NOMO-1 treated with DMSO at 0.1 percent for 48 hours (cell line): ENCODE measurements at regions not wholly inside any gene's neighbourhood (a gene's known extent, or its start where the extent isn't known, plus 50 kb on each side); places are given as distances from the start of the nearest gene placed in this dataset.
A peak's percentile ranks its signal among the peaks of the same experiment; 100 is the strongest.
"Not testable (repeated sequence)": the region's sequence is repeated elsewhere in the genome, so short reads cannot be mapped to it uniquely, and the experiment has no call there.

ENCODE experiments used
- DNase-seq: peaks from one replicate; lab custom pipeline; 2025; ENCODE audit not compliant: unreplicated experiment; lab: John Stamatoyannopoulos, UW

DNA sequence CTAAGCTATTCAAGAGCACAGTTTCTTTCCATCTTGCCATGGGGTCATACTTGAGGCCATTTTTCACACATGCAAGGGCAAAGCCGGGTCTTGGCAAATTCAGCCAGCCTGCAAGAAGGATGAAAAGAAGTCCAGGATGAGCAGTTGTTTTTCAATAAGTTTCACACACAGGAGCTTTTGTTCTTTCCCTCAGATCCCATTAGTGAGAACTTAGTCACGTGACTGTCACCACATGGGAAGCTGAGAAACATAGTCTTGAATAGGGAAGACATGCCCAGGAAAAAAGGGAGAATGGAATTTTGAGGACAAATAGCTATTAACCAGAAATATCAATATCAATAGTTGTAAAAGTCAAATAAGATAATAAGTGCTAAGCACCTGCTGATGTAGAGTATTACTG lies 137.7 kb downstream of the AHR start:
- DNase-seq: no peak

DNA sequence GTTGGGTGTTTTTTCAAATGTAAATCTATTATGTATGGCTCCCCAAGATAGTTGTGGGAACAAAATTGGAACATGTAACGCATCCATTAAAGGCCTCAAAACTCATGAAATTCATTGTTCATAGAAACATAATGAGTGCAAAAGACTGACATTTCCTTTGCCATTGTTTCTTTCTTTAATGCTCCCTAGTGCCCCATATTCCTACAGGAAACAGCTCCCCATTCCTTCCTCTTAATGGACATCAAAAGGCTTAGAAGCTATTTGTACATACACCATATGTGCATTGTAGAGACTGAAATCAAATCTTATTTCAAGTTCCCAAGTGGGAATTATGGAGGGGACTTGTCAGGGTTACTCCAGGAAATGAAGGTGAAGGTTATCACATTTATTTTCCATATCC lies 139.1 kb downstream of the AHR start:
- DNase-seq: no peak

DNA sequence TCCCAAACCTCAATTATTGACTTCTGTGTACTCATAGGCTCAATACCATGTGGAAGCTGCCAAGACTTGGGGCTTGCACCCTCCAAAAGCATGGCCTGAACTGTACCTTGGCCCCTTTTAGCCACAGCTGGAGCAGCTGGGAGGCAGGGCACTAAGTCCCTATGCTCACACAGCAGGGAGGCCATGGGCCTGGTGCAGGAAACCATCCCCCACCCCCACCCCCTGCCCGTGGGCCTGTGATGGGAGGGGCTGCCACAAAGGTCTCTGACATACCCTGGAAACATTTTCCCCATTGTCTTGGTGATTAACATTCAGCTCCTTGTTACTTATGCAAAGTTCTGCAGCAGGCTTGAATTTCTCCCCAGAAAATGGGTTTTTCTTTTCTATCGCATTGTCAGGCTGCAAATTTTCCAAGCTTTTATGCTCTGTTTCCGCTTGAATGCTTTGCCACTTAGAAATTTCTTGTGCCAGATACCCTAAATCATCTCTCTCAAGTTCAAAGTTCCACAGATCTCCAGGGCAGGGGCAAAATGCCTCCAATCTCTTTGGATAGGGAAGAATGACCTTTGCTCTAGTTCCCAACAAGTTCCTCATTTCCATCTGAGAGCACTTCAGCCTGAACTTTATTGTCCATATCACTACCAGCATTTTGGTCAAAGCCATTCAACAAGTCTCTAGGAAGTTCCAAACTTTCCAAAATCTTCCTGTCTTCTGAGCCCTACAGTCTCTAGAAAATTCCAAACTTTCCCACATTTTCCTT lies 141.8 kb downstream of the AHR start:
- not testable (repeated sequence) for DNase-seq

DNA sequence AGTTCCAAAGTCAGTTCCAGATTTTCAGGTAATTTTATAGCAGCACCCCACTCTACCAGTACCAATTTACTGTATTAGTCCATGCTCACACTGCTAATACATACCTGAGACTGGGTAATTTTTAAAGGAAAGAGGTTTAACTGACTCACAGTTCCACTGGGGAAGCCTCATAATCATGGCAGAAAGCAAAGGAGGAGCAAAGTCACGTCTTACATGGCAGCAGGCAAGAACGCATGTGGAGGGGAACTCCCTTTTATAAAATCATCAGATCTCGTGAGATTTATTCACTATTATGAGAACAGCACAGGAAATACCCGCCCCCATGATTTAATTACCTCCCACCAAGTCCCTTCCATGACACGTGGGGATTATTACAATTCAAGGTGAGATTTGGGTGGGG lies 142.4 kb downstream of the AHR start:
- no peak for DNase-seq

DNA sequence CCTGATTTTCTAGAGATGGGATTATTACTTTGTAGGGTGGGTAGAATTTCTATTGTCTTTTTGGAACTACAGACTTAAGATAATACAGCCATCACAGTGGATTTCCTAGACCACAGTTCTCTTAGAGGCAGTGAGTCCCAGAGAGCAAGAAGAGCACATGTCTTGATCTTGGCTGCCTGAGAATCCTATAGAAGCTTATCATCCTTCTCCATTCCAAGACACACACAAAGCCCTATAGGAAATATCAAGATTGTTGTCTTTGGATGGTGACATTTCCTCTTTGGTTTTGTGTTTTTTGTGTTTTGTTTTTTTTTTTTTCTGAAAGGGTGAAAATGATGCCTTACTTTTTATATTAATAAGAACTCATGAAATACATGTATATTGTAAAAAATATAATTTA lies 143.1 kb downstream of the AHR start:
- no peak for DNase-seq

DNA sequence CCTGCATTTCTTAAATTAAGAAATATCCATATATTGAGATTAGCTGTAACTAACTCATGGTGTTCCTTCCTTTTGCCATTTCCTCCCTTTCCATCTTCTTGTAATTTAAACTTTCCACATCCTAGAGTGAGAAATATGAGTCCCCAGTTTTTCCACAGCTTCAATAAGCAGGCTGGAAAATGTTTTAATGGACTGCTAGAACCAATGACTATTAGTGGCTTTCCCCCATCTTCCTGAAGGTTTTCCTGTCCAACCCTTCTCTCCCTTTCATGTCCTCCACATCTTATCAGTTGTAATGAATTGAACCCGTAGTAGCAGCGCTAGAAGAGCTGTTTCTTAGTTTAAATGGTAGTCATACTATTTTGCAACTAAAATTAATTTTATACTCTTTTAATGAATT lies 145.7 kb downstream of the AHR start:
- no peak for DNase-seq

DNA sequence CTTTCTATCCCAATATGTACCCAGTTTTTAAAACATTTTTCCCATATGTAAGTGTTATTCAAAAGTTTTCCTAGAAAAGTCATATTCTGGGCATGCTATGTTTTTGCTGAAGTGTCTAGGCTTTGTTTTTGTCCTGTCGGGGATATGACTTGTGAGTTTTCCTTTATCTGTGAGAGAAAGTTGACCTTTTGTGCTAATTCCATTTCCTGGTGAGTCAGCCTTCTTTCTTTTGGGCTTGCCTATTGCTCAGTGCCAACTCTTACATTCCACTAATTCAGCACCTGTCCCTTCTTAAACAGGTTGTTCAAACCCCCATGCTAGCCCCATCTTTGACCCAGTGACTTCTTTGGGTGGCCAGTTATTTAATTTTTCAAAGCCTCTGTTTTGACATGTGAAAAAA lies 146.2 kb downstream of the AHR start:
- no peak for DNase-seq

DNA sequence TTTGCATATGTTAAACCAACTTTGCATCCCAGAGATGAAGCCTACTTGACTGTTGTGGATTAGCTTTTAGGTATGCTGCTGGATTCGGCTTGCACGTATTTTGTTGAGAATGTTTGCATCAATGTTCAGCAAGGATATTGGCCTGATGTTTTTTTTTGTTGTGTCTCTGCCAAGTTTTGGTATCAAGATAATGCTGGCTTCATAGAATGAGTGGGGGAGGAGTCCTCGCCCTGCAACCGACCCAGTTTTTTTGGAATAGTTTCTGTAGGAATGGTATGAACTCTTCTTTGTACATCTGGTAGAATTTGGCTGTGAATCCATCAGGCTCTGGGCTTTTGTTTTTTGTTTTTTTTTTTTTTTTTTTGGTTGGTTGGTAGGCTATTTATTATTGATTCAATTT lies 147.9 kb downstream of the AHR start:
- no peak for DNase-seq

DNA sequence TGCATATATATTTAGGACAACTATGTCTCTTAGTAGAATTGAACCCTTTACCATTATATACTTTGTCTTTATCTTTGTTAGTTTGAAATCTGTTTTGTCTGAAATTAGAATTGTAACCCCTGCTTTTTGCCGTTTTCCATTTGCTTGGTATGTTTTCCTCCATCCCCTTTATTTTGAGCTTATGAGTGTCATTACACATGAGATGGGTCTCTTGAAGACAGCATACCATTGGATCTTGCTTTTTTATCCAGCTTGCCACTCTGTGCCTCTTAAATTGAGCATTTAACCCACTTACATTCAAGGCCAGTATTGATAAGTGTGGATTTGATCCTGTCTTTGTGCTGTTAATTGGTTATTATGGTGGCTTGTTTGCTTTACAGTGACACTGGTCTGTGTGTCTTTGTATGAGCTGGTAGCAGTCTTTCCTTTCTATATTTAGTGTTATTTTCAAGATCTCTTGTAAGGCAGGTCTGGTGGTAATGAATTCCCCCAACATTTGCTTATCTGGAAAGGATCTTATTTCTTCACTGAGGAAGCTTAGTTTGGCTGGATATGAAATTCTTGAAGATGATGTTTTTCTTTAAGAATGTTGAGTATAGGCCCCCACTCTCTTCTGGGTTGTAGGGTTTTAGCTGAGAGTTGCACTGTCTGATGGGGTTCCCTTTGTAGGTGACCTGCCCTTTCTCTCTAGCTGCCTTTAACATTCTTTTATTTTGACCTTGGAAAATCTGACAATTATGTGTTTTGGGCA lies 149.5 kb downstream of the AHR start:
- no peak for DNase-seq

DNA sequence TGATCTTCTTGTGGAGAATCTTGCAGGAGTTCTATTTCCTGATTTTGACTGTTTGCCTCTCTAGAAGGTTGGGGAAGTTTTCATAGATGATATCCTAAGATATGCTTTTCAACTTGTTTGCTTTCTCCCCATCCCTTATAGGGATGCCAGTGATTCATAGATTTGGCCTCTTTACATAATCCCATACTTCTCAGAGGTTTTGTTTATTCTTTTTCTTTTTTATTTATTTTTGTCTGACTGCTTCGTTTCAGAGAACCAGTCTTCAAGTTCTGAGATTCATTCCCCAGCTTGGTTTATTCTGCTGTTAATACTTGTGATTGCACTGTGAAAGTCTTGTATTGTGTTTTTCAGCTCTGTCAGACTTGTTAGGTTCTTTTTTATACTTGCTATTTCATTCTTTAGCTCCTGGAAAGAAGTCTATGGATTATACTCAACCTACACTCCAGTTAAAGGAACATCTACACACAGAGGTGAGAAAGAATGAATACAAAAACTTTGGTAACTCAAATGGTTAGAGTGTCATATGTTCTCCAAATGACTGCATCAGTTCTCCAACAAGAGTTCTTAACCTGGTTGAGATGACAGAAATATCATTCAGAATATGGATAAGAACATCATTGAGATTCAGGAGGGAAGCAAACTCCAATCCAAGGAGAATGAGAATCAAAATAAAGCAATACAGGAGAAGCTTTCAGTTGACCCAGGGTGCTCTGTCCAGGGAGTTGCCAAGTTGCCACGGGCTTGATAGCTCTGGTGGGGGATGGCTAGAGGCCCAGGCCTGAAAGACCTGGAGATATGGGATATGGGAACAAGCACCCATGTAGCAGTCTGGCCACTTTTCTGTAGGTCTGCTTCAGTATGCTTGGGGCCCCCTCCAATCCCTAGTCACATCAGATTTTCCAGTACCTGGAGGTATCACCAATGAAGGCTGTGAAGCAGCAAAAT lies 150.3 kb downstream of the AHR start:
- no peak for DNase-seq

DNA sequence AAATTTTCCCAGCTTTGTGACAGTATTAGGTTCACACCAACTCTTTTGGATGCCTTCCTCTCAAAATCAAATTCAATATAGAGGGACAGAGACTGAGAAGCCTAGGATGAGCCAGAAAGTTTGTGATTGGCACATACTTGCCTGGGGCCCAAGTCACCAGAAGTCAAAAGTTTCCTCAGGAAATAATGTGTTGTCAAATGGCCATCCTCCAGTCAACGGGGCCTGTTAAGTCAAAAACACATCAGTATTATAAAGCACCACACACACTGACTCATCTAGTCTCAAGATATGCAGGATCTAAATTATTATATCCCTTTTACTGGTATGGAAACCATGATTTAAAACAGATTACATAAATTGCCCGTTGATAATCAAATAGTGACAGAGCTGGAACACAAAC lies 158.1 kb downstream of the AHR start:
- no peak for DNase-seq

DNA sequence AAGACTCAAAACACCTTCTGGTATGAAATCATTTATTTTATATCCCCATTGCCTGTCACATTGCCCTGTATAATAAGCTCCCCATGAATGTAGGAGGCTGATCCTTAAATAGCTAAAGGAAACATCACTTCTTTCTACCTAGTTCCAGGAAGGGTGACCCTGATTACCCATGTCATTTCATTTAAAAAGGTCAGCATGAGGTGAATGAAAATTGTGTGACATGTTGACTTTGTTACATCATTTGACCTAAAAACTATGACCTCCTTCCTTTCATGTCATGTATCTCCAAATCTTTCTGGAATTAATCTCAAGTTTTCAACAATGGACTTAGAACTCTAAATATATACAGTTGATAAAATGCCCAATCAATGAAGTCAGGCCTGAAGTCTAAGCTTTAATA lies 161.5 kb downstream of the AHR start:
- no peak for DNase-seq

DNA sequence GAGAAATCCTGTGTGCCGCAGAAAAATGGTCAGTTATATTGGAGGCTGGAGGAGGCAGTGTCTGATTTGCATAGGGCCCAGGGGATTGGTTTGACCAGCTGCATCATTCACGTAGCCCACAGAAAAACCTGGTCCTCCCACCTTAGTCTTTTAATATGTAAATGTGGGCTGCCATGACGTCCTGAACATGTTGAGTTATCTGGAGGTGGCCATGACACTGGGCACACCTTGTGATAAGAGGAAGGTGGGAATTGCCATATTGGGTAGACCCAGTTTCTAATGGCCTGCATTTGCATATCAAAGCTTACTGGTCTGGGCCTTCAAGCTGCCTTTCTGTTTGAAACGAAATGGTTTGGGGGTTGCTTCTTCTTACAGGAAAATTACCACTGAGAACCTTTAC lies 162.2 kb downstream of the AHR start:
- DNase-seq: no peak

DNA sequence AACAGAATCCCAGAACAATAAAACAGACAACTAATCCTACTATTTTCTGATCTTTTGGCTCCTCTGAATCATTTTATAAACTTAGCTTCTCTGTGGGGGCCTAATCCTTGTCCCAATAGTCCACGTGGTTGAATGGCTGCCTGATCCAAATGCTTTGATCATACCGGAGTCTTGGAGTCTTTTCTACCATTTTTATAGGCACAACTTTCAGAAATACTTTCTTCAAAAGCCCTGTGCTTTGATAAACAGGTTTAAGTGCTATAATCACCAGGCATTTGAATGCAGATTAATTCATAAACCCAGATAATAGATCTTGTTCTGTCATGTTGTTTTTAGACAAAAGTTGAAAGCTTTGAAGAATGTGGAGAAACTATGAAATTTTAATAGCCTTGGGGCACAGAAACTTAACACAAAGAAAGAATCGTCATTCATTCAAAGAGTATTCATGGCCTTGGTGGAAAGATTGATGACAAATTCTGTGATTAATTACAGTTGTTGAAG lies 163.7 kb downstream of the AHR start:
- DNase-seq: no peak

DNA sequence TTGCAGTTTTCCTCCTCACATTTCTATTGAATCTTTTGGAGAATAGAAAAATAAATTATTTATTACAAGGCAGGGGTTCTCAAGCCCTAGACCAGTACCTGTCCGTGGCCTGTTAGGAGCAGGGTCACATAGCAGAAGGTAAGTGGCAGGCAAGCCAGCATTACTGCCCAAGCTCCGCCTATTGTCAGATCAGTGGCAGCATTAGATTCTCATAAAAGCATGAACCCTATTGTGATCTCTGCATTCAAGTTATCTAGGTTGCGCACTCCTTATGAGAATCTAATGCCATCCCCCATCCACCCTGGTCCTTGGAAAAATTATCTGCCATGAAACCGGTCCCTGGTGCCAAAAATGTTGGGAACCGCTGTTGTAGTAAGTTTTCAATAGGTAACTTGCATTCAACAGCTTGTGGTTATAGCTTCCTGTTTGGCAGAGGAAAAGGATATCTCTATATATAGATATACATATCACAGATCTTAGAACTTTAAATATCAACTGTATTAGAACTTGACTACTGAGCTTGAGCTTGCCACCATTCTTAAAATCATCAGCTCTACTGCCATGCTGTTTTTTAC lies 165.1 kb downstream of the AHR start:
- DNase-seq: peak; percentile 30

DNA sequence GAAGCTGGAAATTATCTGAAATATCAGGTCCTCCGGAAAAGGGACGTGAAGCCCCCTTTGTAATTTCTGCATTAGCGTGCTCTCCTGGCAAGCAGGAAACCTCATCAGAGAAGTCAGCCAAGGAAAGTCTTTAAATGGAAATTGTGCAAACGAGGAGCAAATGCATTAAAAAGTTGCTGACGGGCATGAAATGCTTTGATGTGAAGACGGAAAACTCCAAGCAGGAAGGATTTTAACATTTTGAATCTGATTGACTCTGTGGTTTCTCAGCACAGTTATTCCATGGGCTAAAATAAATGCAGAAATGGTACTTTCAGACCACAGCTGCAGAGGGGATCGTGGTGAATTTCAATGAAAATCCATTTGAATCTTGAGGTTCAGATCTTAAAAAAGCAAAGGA lies 167.8 kb downstream of the AHR start:
- no peak for DNase-seq

DNA sequence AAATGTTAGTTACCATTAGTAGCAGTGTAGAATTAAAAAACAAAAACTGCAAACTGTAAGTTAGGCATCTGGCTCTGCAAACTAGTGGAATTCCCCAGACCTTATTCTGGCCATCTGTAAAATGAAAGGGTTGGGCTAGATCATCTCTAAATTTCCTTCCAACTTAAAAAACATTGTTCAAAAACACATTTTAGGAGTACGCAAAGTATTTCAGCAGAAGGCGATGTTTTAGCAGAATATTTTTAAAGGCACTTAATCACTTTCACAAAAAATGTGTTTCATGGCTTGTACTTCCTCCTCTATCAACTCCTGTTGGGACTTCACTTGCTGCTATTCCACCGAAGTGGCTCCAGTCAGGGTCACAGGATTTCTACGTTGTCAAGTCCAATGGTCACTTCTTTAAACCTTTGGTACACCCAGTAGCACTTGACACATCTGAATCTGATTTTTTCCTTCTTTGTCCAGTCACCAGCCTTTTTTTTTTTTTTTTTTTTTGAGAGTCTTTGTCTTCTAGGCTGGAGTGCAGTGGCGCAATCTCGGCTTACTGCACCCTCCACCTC lies 169.0 kb downstream of the AHR start:
- peak; percentile 20 for DNase-seq

DNA sequence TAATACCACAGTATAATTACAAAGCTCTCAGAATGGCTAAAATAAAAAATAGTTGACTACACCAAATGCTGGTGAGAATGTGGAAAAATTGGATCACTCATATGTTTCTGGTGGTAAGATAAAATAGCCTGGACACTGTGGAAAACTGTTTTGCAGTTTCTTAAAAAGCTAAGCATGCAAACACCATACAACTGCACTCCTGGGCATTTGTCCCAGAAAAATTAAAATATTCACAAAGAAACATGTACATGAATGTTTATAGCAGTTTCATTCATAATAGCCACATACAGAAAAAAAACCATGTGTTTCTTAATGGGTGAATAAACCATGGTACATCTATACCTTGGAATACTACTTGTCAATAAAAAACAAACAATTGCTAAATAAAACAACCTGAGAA lies 172.9 kb downstream of the AHR start:
- DNase-seq: no peak

DNA sequence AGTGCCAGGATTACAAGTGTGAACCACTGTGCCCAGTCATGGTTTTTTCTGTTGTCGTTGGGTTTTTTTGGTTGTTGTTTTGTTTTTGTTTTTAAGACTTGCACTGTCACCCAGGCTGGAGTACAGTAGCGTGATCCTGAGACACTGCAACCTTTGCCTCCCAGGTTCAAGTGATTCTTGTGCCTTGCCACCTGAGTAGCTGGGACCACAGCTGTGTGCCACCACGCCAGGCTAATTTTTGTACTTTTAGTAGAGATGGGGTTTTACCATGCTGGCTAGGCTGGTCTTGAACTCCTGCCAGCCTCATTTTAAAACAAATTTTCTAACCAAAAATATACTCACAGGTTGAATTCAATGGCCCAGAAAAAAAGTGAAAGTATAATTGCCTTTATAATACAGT lies 174.1 kb downstream of the AHR start:
- no peak for DNase-seq

DNA sequence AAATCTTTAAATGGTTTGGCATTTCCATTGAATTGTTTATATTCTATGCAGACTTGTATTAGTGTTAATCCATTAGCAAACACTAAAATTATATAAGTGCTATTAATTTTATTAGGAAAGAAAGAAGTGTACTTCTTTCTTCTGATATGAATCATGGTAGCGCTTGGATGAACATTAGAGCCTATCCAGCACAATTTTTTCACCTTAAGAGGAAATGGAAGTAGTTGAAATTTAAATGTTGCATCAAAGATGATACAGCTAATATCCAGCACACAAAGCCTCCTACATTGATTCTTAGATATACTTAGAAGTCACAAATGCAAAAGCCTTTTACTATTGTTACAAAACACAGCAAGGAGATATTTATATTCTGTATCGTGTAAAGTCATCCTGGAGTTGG lies 174.5 kb downstream of the AHR start:
- peak; percentile 63 for DNase-seq
